ENCODE measurements at regions not wholly inside any gene's neighbourhood (a gene's known extent, or its start where the extent isn't known, plus 50 kb on each side); places are given as distances from the start of the nearest gene placed in this dataset.

- TF ChIP-seq CTCF (IDR thresholded peaks at IDR 0.05): no peak
- TF ChIP-seq POLR2A (IDR thresholded peaks at IDR 0.05): no peak
These were observed 241.4 kb upstream of the SOX2 start for GRCh38 chr3:181470349-181470748.

All from adrenal gland (tissue), 5 donors.